ENCODE measurements at regions not wholly inside any gene's neighbourhood (a gene's known extent, or its start where the extent isn't known, plus 50 kb on each side); places are given as distances from the start of the nearest gene placed in this dataset.

- H3K36me3 ChIP-seq: no peaks in the 10 kb centered on the region
- H3K27ac ChIP-seq (replicated peaks in 1 of 4): no peak overlapping the region
- WGBS: 80% methylated on average over 1 of the region's 1 CpG
- TF ChIP-seq POLR2A (IDR thresholded peaks at IDR 0.05; ENCODE audit: low read depth) (no peak), CTCF (IDR thresholded peaks at IDR 0.05) (no peak), EP300 (IDR thresholded peaks at IDR 0.05) (no peak), POLR2AphosphoS5 (IDR thresholded peaks at IDR 0.05) (no peak)
- H3K4me3 ChIP-seq: no peak overlapping the region
- H3K4me1 ChIP-seq: no peaks in the 10 kb centered on the region
- H3K27me3 ChIP-seq: no peaks in the 10 kb centered on the region
- no peaks in the 10 kb centered on the region for H3K9me3 ChIP-seq
- intact Hi-C loops (cut with DNase I): no loop called here
- no peak for DNase-seq (ENCODE audit: extremely low spot score)
Measured at GRCh38 chr9:28435456-28435855, 862.2 kb upstream of the C9orf72 start.

- H3K36me3 ChIP-seq: no peaks in the 10 kb centered on the region
- peaks cover 0 to 14% (median 5%) of the 10 kb centered on the region in 4 donors for H3K9me3 ChIP-seq
- intact Hi-C loops (cut with DNase I): loop anchor here (10.0 kb wide), 1 partner anchor 65 kb away; no protein-coding TSS in a partner anchor
- TF ChIP-seq POLR2AphosphoS5 (IDR thresholded peaks at IDR 0.05) (no peak), EP300 (IDR thresholded peaks at IDR 0.05) (no peak), CTCF (IDR thresholded peaks at IDR 0.05) (no peak), POLR2A (IDR thresholded peaks at IDR 0.05; ENCODE audit: low read depth) (no peak)
- 87% methylated on average over 3 of the region's 3 CpGs for WGBS
- no peak overlapping the region for H3K27ac ChIP-seq (replicated peaks in 1 of 4)
- no peaks in the 10 kb centered on the region for H3K27me3 ChIP-seq
- no peak for DNase-seq (ENCODE audit: extremely low spot score)
- H3K4me3 ChIP-seq: no peak overlapping the region
- H3K4me1 ChIP-seq: no peaks in the 10 kb centered on the region
Measured at GRCh38 chr9:28439688-28440087, 866.4 kb upstream of the C9orf72 start.

- Histone ChIP-seq H3K27ac (replicated peaks in 1 of 4) (no peak overlapping the region), H3K4me3 (no peak overlapping the region), H3K36me3 (no peaks in the 10 kb centered on the region), H3K4me1 (no peaks in the 10 kb centered on the region), H3K9me3 (peaks cover 0 to 14% (median 5%) of the 10 kb centered on the region in 4 donors), H3K27me3 (no peaks in the 10 kb centered on the region)
- intact Hi-C loops (cut with DNase I): loop anchor here (10.0 kb wide), 1 partner anchor 61 kb away; no protein-coding TSS in a partner anchor
- TF ChIP-seq POLR2AphosphoS5 (IDR thresholded peaks at IDR 0.05) (no peak), CTCF (IDR thresholded peaks at IDR 0.05) (no peak), EP300 (IDR thresholded peaks at IDR 0.05) (no peak), POLR2A (IDR thresholded peaks at IDR 0.05; ENCODE audit: low read depth) (no peak)
- no peak for DNase-seq (ENCODE audit: extremely low spot score)
- WGBS: 100% methylated on average over 1 of the region's 4 CpGs
Measured at GRCh38 chr9:28443461-28443860, 870.2 kb upstream of the C9orf72 start.

- Histone ChIP-seq H3K27me3 (no peaks in the 10 kb centered on the region), H3K36me3 (no peaks in the 10 kb centered on the region), H3K27ac (replicated peaks in 1 of 4) (no peak overlapping the region), H3K4me1 (no peaks in the 10 kb centered on the region), H3K9me3 (peaks cover 0 to 14% (median 5%) of the 10 kb centered on the region in 4 donors), H3K4me3 (no peak overlapping the region)
- intact Hi-C loops (cut with DNase I): loop anchor here (10.0 kb wide), 1 partner anchor 60 kb away; no protein-coding TSS in a partner anchor
- no peak for TF ChIP-seq CTCF (IDR thresholded peaks at IDR 0.05)
- TF ChIP-seq EP300 (IDR thresholded peaks at IDR 0.05): no peak
- no peak for TF ChIP-seq POLR2A (IDR thresholded peaks at IDR 0.05; ENCODE audit: low read depth)
- no peak for TF ChIP-seq POLR2AphosphoS5 (IDR thresholded peaks at IDR 0.05)
- WGBS: no CpG with 5 or more reads among the region's 1 CpG
- no peak for DNase-seq (ENCODE audit: extremely low spot score)
Measured at GRCh38 chr9:28444637-28445036, 871.4 kb upstream of the C9orf72 start.

GRCh38 chr9:28445211-28445610 is 871.9 kb upstream of the C9orf72 start:
- Histone ChIP-seq H3K4me3 (no peak overlapping the region), H3K36me3 (no peaks in the 10 kb centered on the region), H3K4me1 (no peaks in the 10 kb centered on the region), H3K27me3 (no peaks in the 10 kb centered on the region), H3K9me3 (peaks cover 0 to 14% (median 5%) of the 10 kb centered on the region in 4 donors), H3K27ac (replicated peaks in 1 of 4) (no peak overlapping the region)
- no peak for TF ChIP-seq POLR2A (IDR thresholded peaks at IDR 0.05; ENCODE audit: low read depth)
- TF ChIP-seq EP300 (IDR thresholded peaks at IDR 0.05): no peak
- TF ChIP-seq POLR2AphosphoS5 (IDR thresholded peaks at IDR 0.05): no peak
- TF ChIP-seq CTCF (IDR thresholded peaks at IDR 0.05): no peak
- intact Hi-C loops (cut with DNase I): loop anchor here (10.0 kb wide), 1 partner anchor 60 kb away; no protein-coding TSS in a partner anchor
- WGBS: 91% methylated on average over 1 of the region's 1 CpG
- DNase-seq (ENCODE audit: extremely low spot score): no peak

Data from esophagus muscularis mucosa (tissue), 4 donors.